Tibial artery (tissue), 4 donors: ENCODE measurements at regions not wholly inside any gene's neighbourhood (a gene's known extent, or its start where the extent isn't known, plus 50 kb on each side); places are given as distances from the start of the nearest gene placed in this dataset.

Experiments used
- DNase-seq, 2 donors: peaks; one replicate each; pipeline ENCODE4 v3.0.0-alpha.2; 2019
- H3K27ac ChIP-seq, 2 donors: fragments of 200-600 bp; sonication (generic) in 1 of 2; 1 replicate in 1 of 2; 2 replicates in 1 of 2; pipeline ENCODE4 v1.5.1; 2018 to 2019; ENCODE audit warnings: mild to moderate bottlenecking in 1 of 2
- H3K27me3 ChIP-seq, 2 donors: fragments of 200-600 bp; sonication (generic) in 1 of 2; one replicate each; pipeline versions ENCODE4 v1.5.1 to v1.6.0; 2016 to 2019
- H3K36me3 ChIP-seq, 3 donors: fragments of 200-600 bp; sonication (generic) in 2 of 3; one replicate each; pipeline ENCODE4 v1.5.1; 2016 to 2019; ENCODE audit warnings: mild to moderate bottlenecking in 2 of 3
- H3K4me1 ChIP-seq, 4 donors: fragments of 200-600 bp; sonication (generic) in 2 of 4; 1 replicate in 3 of 4; 2 replicates in 1 of 4; pipeline ENCODE4 v1.5.1; 2016 to 2019
- H3K4me3 ChIP-seq, 2 donors: fragments of 200-600 bp; sonication (generic) in 1 of 2; 1 replicate in 1 of 2; 2 replicates in 1 of 2; pipeline ENCODE4 v1.5.1; 2018 to 2019; ENCODE audit warnings: mild to moderate bottlenecking in 2 of 2
- H3K9me3 ChIP-seq, 3 donors: fragments of 200-600 bp; sonication (generic) in 1 of 3; one replicate each; pipeline ENCODE4 v1.5.1; 2016 to 2019
- intact Hi-C: fragments of 100-400 bp; cut with DNase I; formaldehyde crosslinking; loops from one replicate; pipeline ENCODE4 v1.15.0; 2023; ENCODE audit warnings: low total_unique reads
- TF ChIP-seq, protein P1 (sequence below), 2 experiments: fragments of 200-600 bp in 1 of 2; fragments of 450-650 bp in 1 of 2; IDR thresholded peaks; one replicate each; pipeline ENCODE4 v1.5.1; 2017 to 2019; ENCODE audit warnings: antibody characterized with exemption in 2 of 2, mild to moderate bottlenecking in 1 of 2, moderate library complexity in 1 of 2

DNA sequence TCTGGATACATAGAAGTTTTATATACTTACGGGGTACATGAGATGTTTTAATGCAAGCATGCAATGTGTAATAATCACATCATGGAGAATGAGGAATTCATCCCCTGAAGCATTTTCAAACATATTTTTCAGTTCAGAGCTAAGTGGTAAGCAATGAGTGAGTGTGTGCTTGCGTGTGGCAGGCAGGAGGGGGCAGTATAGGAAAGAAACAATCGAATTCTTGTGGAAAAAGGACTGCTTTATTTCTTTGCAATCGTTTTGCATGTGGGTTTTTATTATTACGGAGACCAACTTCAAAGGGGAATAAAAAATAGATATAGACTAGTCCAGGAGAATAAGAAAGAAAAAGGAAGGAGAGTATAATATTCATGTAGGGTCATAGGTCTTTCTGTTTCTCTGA, 271.6 kb downstream of the CHL1 start:
- TF ChIP-seq, protein P1, sequence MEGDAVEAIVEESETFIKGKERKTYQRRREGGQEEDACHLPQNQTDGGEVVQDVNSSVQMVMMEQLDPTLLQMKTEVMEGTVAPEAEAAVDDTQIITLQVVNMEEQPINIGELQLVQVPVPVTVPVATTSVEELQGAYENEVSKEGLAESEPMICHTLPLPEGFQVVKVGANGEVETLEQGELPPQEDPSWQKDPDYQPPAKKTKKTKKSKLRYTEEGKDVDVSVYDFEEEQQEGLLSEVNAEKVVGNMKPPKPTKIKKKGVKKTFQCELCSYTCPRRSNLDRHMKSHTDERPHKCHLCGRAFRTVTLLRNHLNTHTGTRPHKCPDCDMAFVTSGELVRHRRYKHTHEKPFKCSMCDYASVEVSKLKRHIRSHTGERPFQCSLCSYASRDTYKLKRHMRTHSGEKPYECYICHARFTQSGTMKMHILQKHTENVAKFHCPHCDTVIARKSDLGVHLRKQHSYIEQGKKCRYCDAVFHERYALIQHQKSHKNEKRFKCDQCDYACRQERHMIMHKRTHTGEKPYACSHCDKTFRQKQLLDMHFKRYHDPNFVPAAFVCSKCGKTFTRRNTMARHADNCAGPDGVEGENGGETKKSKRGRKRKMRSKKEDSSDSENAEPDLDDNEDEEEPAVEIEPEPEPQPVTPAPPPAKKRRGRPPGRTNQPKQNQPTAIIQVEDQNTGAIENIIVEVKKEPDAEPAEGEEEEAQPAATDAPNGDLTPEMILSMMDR (IDR thresholded peaks at IDR 0.05), result peak; percentile 35 to 50
- no peaks in the 10 kb centered on the region for H3K27me3 ChIP-seq
- no peak overlapping the region for H3K4me3 ChIP-seq
- H3K4me1 ChIP-seq, result no peaks in the 10 kb centered on the region
- no peak for DNase-seq
- intact Hi-C loops, result no loop called here
- no peaks in the 10 kb centered on the region for H3K36me3 ChIP-seq
- no peak overlapping the region for H3K27ac ChIP-seq
- no peaks in the 10 kb centered on the region for H3K9me3 ChIP-seq

DNA sequence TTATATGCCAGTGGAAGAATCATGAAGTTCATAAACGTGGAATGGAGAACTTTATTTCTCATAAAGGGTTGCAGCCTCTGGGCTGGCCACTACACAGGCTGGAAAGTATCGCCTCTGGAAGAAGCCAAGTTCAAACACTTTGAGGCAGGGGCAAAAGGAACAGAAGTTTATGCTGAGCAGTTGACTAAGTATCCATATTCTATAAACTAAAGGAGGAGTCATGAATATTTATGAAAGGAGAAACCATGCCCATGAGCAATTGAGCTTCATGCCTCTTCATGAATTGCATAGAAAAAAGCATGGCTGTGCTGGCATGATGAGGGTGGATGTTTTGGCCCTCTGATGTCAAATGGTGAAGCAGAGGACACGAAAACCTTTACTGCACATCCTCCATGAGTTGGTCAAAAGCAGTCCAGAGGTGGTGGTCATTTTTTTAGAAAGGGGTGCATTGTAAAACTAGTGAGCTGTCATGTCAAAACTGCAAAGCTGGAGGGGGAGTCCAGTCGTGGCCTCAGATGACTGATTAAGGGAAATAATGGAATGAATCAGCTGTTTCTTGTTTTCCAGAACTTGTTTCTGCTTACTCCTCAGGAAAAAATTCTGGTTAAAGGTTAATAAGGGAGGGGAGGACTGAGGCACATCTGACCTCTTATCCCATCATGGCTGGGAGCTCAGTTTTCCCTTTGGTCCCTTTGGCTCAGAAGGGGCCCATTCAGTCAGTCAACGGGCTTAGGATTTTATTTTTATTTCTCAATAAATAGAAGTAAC, 276.7 kb downstream of the CHL1 start:
- intact Hi-C loops, result no loop called here
- Histone ChIP-seq H3K9me3 (no peaks in the 10 kb centered on the region), H3K27me3 (no peaks in the 10 kb centered on the region), H3K36me3 (no peaks in the 10 kb centered on the region), H3K27ac (no peak overlapping the region), H3K4me1 (no peaks in the 10 kb centered on the region), H3K4me3 (no peak overlapping the region)
- DNase-seq, result no peak
- TF ChIP-seq, protein P1 (IDR thresholded peaks at IDR 0.05), result no peak

DNA sequence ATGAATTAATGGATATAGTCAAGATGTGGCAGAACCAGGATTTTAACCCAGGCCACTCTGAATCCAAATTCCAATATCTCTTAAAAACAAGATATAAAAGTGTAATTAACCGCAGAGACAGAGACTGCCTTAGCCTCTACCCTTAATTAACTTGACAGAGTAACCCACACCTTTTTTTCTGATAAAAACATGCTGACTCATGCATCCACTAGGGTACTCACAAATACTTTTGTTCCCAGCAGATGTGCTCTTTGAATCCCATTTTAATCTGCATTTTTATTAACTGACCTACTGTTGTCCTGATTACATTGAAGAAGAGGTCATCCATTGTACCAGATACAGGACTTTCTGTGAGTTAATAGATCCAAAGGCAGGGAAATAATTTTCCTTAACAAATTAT, 278.3 kb downstream of the CHL1 start:
- TF ChIP-seq, protein P1 (IDR thresholded peaks at IDR 0.05), result no peak
- Histone ChIP-seq H3K9me3 (no peaks in the 10 kb centered on the region), H3K27ac (no peak overlapping the region), H3K4me1 (no peaks in the 10 kb centered on the region), H3K36me3 (no peaks in the 10 kb centered on the region), H3K27me3 (no peaks in the 10 kb centered on the region), H3K4me3 (no peak overlapping the region)
- intact Hi-C loops, result no loop called here
- DNase-seq, result no peak

DNA sequence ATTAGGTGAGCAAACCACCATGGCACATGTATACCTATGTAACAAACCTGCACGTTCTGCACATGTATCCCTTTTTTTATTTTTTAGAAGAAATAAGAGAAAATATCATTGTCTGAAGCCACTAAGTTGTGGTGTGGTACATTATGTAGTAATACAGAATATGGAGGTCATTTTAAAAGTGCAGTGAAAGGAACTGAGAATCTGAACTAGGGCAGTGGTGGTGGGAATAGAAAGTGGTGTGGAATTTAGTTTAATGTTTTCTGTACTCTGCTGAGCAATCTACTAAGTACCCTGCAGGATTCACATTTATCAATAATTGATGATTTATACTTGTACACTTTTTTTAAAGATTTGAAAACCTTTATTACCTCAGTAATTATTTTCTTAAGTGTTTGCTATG, 283.5 kb downstream of the CHL1 start:
- DNase-seq, result no peak
- H3K27ac ChIP-seq, result no peak overlapping the region
- H3K9me3 ChIP-seq, result no peaks in the 10 kb centered on the region
- TF ChIP-seq, protein P1 (IDR thresholded peaks at IDR 0.05), result no peak
- no peaks in the 10 kb centered on the region for H3K36me3 ChIP-seq
- no peak overlapping the region for H3K4me3 ChIP-seq
- H3K27me3 ChIP-seq, result no peaks in the 10 kb centered on the region
- peaks cover 0 to 34% (median 0%) of the 10 kb centered on the region in 4 donors for H3K4me1 ChIP-seq
- intact Hi-C loops, result no loop called here

DNA sequence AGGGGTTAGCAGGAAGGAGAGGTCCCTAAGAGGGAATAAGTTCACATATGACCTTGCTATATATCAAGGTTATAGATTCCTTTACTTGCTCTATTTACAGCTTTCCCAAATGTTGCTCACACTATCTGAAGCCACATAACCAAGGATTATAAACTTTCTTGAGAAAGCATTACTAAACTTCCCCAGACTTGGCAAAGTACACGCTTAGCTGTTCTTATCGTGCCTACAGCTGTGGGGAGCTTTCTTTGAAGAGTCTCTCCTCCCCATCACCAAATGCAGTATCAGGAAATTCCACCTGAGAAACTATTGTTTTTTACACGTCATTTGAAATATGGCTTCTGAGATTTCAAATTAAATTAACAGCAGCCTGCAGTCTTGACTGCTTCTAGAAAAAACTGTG, 284.5 kb downstream of the CHL1 start:
- no peaks in the 10 kb centered on the region for H3K27me3 ChIP-seq
- H3K27ac ChIP-seq, result peak overlapping the region in 1 of 2 donors; percentile 20
- H3K4me1 ChIP-seq, result peaks cover 0 to 36% (median 0%) of the 10 kb centered on the region in 4 donors
- DNase-seq, result no peak
- TF ChIP-seq, protein P1 (IDR thresholded peaks at IDR 0.05), result no peak
- H3K9me3 ChIP-seq, result no peaks in the 10 kb centered on the region
- intact Hi-C loops, result no loop called here
- no peak overlapping the region for H3K4me3 ChIP-seq
- H3K36me3 ChIP-seq, result no peaks in the 10 kb centered on the region
